PFSK-1 (cell line): ENCODE measurements at regions not wholly inside any gene's neighbourhood (a gene's known extent, or its start where the extent isn't known, plus 50 kb on each side); places are given as distances from the start of the nearest gene placed in this dataset.

Experiments
- POLR2AphosphoS5 ChIP-seq: IDR thresholded peaks from 2 replicates; pipeline ENCODE4 v1.6.1; 2012; ENCODE audit warnings: low read depth, mild to moderate bottlenecking, control low read depth, low read length, moderate library complexity
- REST ChIP-seq, 2 experiments: IDR thresholded peaks; 2 replicates each; pipeline versions ENCODE4 v1.6.1 to v1.8.0; 2011 to 2012; ENCODE audit warnings: low read depth in 2 of 2, low read length in 2 of 2, control low read depth in 1 of 2, inconsistent platforms in 1 of 2, mild to moderate bottlenecking in 1 of 2, moderate library complexity in 1 of 2; ENCODE audit not compliant: insufficient read depth in 1 of 2
- SIN3A ChIP-seq: IDR thresholded peaks from 2 replicates; pipeline ENCODE4 v1.6.1; 2012; ENCODE audit warnings: mild to moderate bottlenecking, low read length, moderate library complexity, borderline replicate concordance; ENCODE audit not compliant: insufficient read depth
- TAF1 ChIP-seq: IDR thresholded peaks from 2 replicates; pipeline ENCODE4 v1.6.1; 2012; ENCODE audit warnings: low read length, control low read depth, borderline replicate concordance; ENCODE audit not compliant: insufficient read depth

DNA sequence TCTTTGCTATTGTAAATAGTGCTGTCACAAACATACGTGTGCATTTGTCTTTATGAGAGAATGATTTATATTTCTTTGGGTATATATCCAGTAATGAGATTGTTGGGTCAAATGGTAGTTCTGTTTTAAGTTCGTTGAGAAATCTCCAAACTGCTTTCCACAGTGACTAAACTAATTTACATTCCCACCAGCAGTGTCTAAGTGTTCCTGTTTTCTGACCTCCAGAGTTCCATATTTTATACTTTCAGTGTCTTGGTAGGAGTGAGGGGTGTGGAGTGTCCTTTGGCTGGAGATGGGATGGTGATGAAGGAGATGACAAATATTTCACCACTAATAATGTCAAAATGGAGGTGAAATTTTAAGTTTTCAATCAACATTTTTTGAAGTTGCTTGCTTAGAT, 86.4 kb downstream of the DACT1 start:
- TF ChIP-seq SIN3A (no peak), REST (IDR thresholded peaks at IDR 0.05; ENCODE audit: insufficient read depth in 1 of 2, low read depth in 2 of 2, low read length in 2 of 2) (no peak), TAF1 (no peak), POLR2AphosphoS5 (no peak)
